Skeletal muscle satellite cell (primary cell): ENCODE measurements at regions not wholly inside any gene's neighbourhood (a gene's known extent, or its start where the extent isn't known, plus 50 kb on each side); places are given as distances from the start of the nearest gene placed in this dataset.

Source experiments
- H3K27me3 ChIP-seq: 2 replicates; pipeline ENCODE4 v1.7.0; 2013; ENCODE audit warnings: low read length; ENCODE audit not compliant: control insufficient read depth, insufficient read depth
- H3K36me3 ChIP-seq: 2 replicates; pipeline ENCODE4 v1.7.0; 2013; ENCODE audit warnings: mild to moderate bottlenecking, control low read depth, low read length; ENCODE audit not compliant: insufficient read depth
- H3K4me1 ChIP-seq: 2 replicates; pipeline ENCODE4 v1.7.0; 2013; ENCODE audit warnings: low read length; ENCODE audit not compliant: control insufficient read depth, insufficient read depth
- H3K4me2 ChIP-seq: 2 replicates; pipeline ENCODE4 v1.7.0; 2013; ENCODE audit warnings: mild to moderate bottlenecking, low read length
- H3K4me3 ChIP-seq: 2 replicates; pipeline ENCODE4 v1.7.0; 2013; ENCODE audit warnings: low read length
- H3K9ac ChIP-seq: 2 replicates; pipeline ENCODE4 v1.7.0; 2013; ENCODE audit warnings: mild to moderate bottlenecking, low read depth, low read length, moderate library complexity
- H3K9me3 ChIP-seq: replicated peaks from 2 replicates; pipeline ENCODE4 v1.7.0; 2013; ENCODE audit warnings: mild to moderate bottlenecking, control low read depth, low read length

GRCh38 chr16:59320657-59321056 is 586.5 kb upstream of the GOT2 start:
- Histone ChIP-seq H3K4me3 (no peak overlapping the region), H3K27me3 (no peaks in the 10 kb centered on the region), H3K9me3 (no peaks in the 10 kb centered on the region), H3K9ac (no peak overlapping the region), H3K4me1 (peaks cover 4% of the 10 kb centered on the region), H3K36me3 (no peaks in the 10 kb centered on the region), H3K4me2 (no peak overlapping the region)

GRCh38 chr16:59319871-59320270 is 585.8 kb upstream of the GOT2 start:
- H3K36me3 ChIP-seq, result no peaks in the 10 kb centered on the region
- H3K9me3 ChIP-seq, result no peaks in the 10 kb centered on the region
- H3K9ac ChIP-seq, result no peak overlapping the region
- H3K27me3 ChIP-seq, result no peaks in the 10 kb centered on the region
- H3K4me2 ChIP-seq, result no peak overlapping the region
- H3K4me3 ChIP-seq, result no peak overlapping the region
- peaks cover under 1% of the 10 kb centered on the region for H3K4me1 ChIP-seq

GRCh38 chr16:59305850-59306249 is 571.7 kb upstream of the GOT2 start:
- Histone ChIP-seq H3K4me3 (no peak overlapping the region), H3K27me3 (no peaks in the 10 kb centered on the region), H3K36me3 (no peaks in the 10 kb centered on the region), H3K9ac (no peak overlapping the region), H3K4me1 (no peaks in the 10 kb centered on the region), H3K9me3 (no peaks in the 10 kb centered on the region), H3K4me2 (no peak overlapping the region)

GRCh38 chr16:59296888-59297287 is 562.8 kb upstream of the GOT2 start:
- no peak overlapping the region for H3K4me2 ChIP-seq
- no peak overlapping the region for H3K4me3 ChIP-seq
- H3K4me1 ChIP-seq, result no peaks in the 10 kb centered on the region
- H3K27me3 ChIP-seq, result no peaks in the 10 kb centered on the region
- H3K36me3 ChIP-seq, result no peaks in the 10 kb centered on the region
- H3K9ac ChIP-seq, result no peak overlapping the region
- no peaks in the 10 kb centered on the region for H3K9me3 ChIP-seq

- Histone ChIP-seq H3K9me3 (no peaks in the 10 kb centered on the region), H3K9ac (no peak overlapping the region), H3K36me3 (no peaks in the 10 kb centered on the region), H3K27me3 (no peaks in the 10 kb centered on the region), H3K4me2 (no peak overlapping the region), H3K4me3 (no peak overlapping the region), H3K4me1 (no peaks in the 10 kb centered on the region)
These were observed 562.0 kb upstream of the GOT2 start for GRCh38 chr16:59295993-59296736.

- Histone ChIP-seq H3K27me3 (no peaks in the 10 kb centered on the region), H3K9me3 (no peaks in the 10 kb centered on the region), H3K4me3 (no peak overlapping the region), H3K36me3 (no peaks in the 10 kb centered on the region), H3K4me1 (no peaks in the 10 kb centered on the region), H3K4me2 (no peak overlapping the region), H3K9ac (no peak overlapping the region)
These were observed 561.4 kb upstream of the GOT2 start for GRCh38 chr16:59295474-59295873.

GRCh38 chr16:59290718-59291117 is 556.6 kb upstream of the GOT2 start:
- Histone ChIP-seq H3K9me3 (no peaks in the 10 kb centered on the region), H3K9ac (no peak overlapping the region), H3K4me1 (no peaks in the 10 kb centered on the region), H3K27me3 (no peaks in the 10 kb centered on the region), H3K36me3 (no peaks in the 10 kb centered on the region), H3K4me3 (no peak overlapping the region), H3K4me2 (no peak overlapping the region)

GRCh38 chr16:59289151-59289550 is 555.0 kb upstream of the GOT2 start:
- no peak overlapping the region for H3K4me3 ChIP-seq
- H3K4me2 ChIP-seq, result no peak overlapping the region
- H3K27me3 ChIP-seq, result no peaks in the 10 kb centered on the region
- H3K36me3 ChIP-seq, result no peaks in the 10 kb centered on the region
- H3K4me1 ChIP-seq, result no peaks in the 10 kb centered on the region
- no peaks in the 10 kb centered on the region for H3K9me3 ChIP-seq
- no peak overlapping the region for H3K9ac ChIP-seq

GRCh38 chr16:59274141-59274540 is 540.0 kb upstream of the GOT2 start:
- H3K27me3 ChIP-seq, result no peaks in the 10 kb centered on the region
- H3K4me1 ChIP-seq, result no peaks in the 10 kb centered on the region
- H3K4me2 ChIP-seq, result no peak overlapping the region
- no peak overlapping the region for H3K9ac ChIP-seq
- H3K4me3 ChIP-seq, result no peak overlapping the region
- H3K9me3 ChIP-seq, result peaks cover under 1% of the 10 kb centered on the region
- no peaks in the 10 kb centered on the region for H3K36me3 ChIP-seq

- Histone ChIP-seq H3K4me2 (no peak overlapping the region), H3K9ac (no peak overlapping the region), H3K27me3 (no peaks in the 10 kb centered on the region), H3K9me3 (no peaks in the 10 kb centered on the region), H3K4me1 (no peaks in the 10 kb centered on the region), H3K4me3 (no peak overlapping the region), H3K36me3 (no peaks in the 10 kb centered on the region)
These were observed 529.8 kb upstream of the GOT2 start for GRCh38 chr16:59263955-59264354.

GRCh38 chr16:59260892-59261291 is 526.8 kb upstream of the GOT2 start:
- H3K27me3 ChIP-seq, result no peaks in the 10 kb centered on the region
- H3K4me2 ChIP-seq, result no peak overlapping the region
- no peaks in the 10 kb centered on the region for H3K4me1 ChIP-seq
- H3K9me3 ChIP-seq, result no peaks in the 10 kb centered on the region
- H3K9ac ChIP-seq, result no peak overlapping the region
- no peaks in the 10 kb centered on the region for H3K36me3 ChIP-seq
- no peak overlapping the region for H3K4me3 ChIP-seq

- Histone ChIP-seq H3K27me3 (no peaks in the 10 kb centered on the region), H3K4me2 (no peak overlapping the region), H3K36me3 (no peaks in the 10 kb centered on the region), H3K4me1 (no peaks in the 10 kb centered on the region), H3K9ac (no peak overlapping the region), H3K4me3 (no peak overlapping the region), H3K9me3 (no peaks in the 10 kb centered on the region)
These were observed 525.8 kb upstream of the GOT2 start for GRCh38 chr16:59259950-59260319.
